ENCODE measurements at regions not wholly inside any gene's neighbourhood (a gene's known extent, or its start where the extent isn't known, plus 50 kb on each side); places are given as distances from the start of the nearest gene placed in this dataset.

DNA sequence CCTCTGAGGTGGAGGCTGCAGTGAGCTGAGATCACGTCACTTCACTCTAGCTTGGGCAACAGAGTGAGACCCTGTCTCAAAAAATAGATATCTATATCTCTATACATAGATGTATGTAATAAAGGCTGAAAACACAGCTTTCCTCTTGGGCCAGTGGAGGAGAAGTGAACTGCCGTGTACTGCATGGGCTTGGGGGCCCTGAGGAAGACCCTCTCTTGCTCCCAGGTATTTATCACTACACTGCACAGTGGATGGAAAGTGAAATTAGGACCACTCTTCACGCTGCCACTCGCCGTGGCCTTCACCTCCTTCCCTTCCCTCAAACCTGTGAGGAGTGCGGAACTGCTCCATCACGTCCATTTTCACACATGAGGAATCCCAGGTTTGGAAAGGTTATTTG, 68.8 kb upstream of the SIAH1 start:
- BruUV-seq (replicated peaks): no TSS peak
- no peaks in the 10 kb centered on the region for H3K27me3 ChIP-seq (replicated peaks; ENCODE audit: insufficient read depth, low read depth, low read length, poor library complexity)
- no peak for DNase-seq (ENCODE audit: low spot score)
- TF ChIP-seq, protein P1, sequence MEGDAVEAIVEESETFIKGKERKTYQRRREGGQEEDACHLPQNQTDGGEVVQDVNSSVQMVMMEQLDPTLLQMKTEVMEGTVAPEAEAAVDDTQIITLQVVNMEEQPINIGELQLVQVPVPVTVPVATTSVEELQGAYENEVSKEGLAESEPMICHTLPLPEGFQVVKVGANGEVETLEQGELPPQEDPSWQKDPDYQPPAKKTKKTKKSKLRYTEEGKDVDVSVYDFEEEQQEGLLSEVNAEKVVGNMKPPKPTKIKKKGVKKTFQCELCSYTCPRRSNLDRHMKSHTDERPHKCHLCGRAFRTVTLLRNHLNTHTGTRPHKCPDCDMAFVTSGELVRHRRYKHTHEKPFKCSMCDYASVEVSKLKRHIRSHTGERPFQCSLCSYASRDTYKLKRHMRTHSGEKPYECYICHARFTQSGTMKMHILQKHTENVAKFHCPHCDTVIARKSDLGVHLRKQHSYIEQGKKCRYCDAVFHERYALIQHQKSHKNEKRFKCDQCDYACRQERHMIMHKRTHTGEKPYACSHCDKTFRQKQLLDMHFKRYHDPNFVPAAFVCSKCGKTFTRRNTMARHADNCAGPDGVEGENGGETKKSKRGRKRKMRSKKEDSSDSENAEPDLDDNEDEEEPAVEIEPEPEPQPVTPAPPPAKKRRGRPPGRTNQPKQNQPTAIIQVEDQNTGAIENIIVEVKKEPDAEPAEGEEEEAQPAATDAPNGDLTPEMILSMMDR (conservative IDR thresholded peaks at IDR 0.05; ENCODE audit: low read depth, low read length): no peak
- no peak overlapping the region for H3K27ac ChIP-seq (ENCODE audit: low read depth, low read length, poor library complexity, severe bottlenecking)
- ChIA-PET CTCF (no interaction called here), POLR2A (ENCODE audit: low non-redundant PET) (interaction anchor here (0.7 kb wide), 1 partner anchor 90 kb away, joined by 3 read pairs; no protein-coding TSS in a partner anchor)
- intact Hi-C loops (cut with micrococcal nuclease; ENCODE audit: unreplicated experiment): no loop called here
- H3K4me1 ChIP-seq (ENCODE audit: insufficient read depth, low read length, poor library complexity, severe bottlenecking): no peaks in the 10 kb centered on the region
- H3K36me3 ChIP-seq (ENCODE audit: insufficient read depth, low read length, poor library complexity, severe bottlenecking): no peaks in the 10 kb centered on the region
- H3K9me3 ChIP-seq (ENCODE audit: low read depth, low read length, poor library complexity, severe bottlenecking): no peaks in the 10 kb centered on the region
- H3K4me3 ChIP-seq (ENCODE audit: low read depth, low read length, poor library complexity, severe bottlenecking): no peak overlapping the region

GRCh38 chr16:48452991-48453760, 68.0 kb upstream of the SIAH1 start:
- Histone ChIP-seq H3K27ac (ENCODE audit: low read depth, low read length, poor library complexity, severe bottlenecking) (no peak overlapping the region), H3K4me1 (ENCODE audit: insufficient read depth, low read length, poor library complexity, severe bottlenecking) (no peaks in the 10 kb centered on the region), H3K4me3 (ENCODE audit: low read depth, low read length, poor library complexity, severe bottlenecking) (no peak overlapping the region), H3K27me3 (replicated peaks; ENCODE audit: insufficient read depth, low read depth, low read length, poor library complexity) (no peaks in the 10 kb centered on the region), H3K36me3 (ENCODE audit: insufficient read depth, low read length, poor library complexity, severe bottlenecking) (no peaks in the 10 kb centered on the region), H3K9me3 (ENCODE audit: low read depth, low read length, poor library complexity, severe bottlenecking) (no peaks in the 10 kb centered on the region)
- no TSS peak for BruUV-seq (replicated peaks)
- intact Hi-C loops (cut with micrococcal nuclease; ENCODE audit: unreplicated experiment): no loop called here
- no peak for TF ChIP-seq EZH2 (IDR thresholded peaks at IDR 0.05; ENCODE audit: borderline replicate concordance, low read depth, low read length, poor library complexity, severe bottlenecking)
- TF ChIP-seq, protein P1 (conservative IDR thresholded peaks at IDR 0.05; ENCODE audit: low read depth, low read length): no peak
- ChIA-PET POLR2A (ENCODE audit: low non-redundant PET) (no interaction called here), CTCF (no interaction called here)
- DNase-seq (ENCODE audit: low spot score): no peak

GRCh38 chr16:48451323-48451722, 66.1 kb upstream of the SIAH1 start:
- ChIA-PET CTCF (no interaction called here), POLR2A (ENCODE audit: low non-redundant PET) (no interaction called here)
- Histone ChIP-seq H3K36me3 (ENCODE audit: insufficient read depth, low read length, poor library complexity, severe bottlenecking) (no peaks in the 10 kb centered on the region), H3K27ac (ENCODE audit: low read depth, low read length, poor library complexity, severe bottlenecking) (no peak overlapping the region), H3K27me3 (replicated peaks; ENCODE audit: insufficient read depth, low read depth, low read length, poor library complexity) (no peaks in the 10 kb centered on the region), H3K4me1 (ENCODE audit: insufficient read depth, low read length, poor library complexity, severe bottlenecking) (no peaks in the 10 kb centered on the region), H3K4me3 (ENCODE audit: low read depth, low read length, poor library complexity, severe bottlenecking) (no peak overlapping the region), H3K9me3 (ENCODE audit: low read depth, low read length, poor library complexity, severe bottlenecking) (no peaks in the 10 kb centered on the region)
- BruUV-seq (replicated peaks): no TSS peak
- intact Hi-C loops (cut with micrococcal nuclease; ENCODE audit: unreplicated experiment): no loop called here
- TF ChIP-seq, protein P1 (conservative IDR thresholded peaks at IDR 0.05; ENCODE audit: low read depth, low read length): no peak
- no peak for TF ChIP-seq EZH2 (IDR thresholded peaks at IDR 0.05; ENCODE audit: borderline replicate concordance, low read depth, low read length, poor library complexity, severe bottlenecking)
- no peak for DNase-seq (ENCODE audit: low spot score)
